Activated CD4-positive, alpha-beta T cell treated with anti-CD3 and anti-CD28 coated beads for 36 hours (primary cell): ENCODE measurements at regions not wholly inside any gene's neighbourhood (a gene's known extent, or its start where the extent isn't known, plus 50 kb on each side); places are given as distances from the start of the nearest gene placed in this dataset.

Source experiments
- ATAC-seq: fragments of 200-7000 bp; cut with Tn5 transposase; one replicate; pipeline ENCODE4 v1.10.0; 2021; ENCODE audit warnings: mild to moderate bottlenecking, moderate library complexity
- CTCF ChIA-PET: fragments of 350-600 bp; sonication (Branson Sonifier 250); formaldehyde crosslinking; loops from one replicate; lab custom pipeline; 2021; ENCODE audit warnings: antibody characterized with exemption; lab: Charles Lee
- POLR2A ChIA-PET: fragments of 350-600 bp; sonication (Branson Sonifier 250); formaldehyde crosslinking; loops from one replicate; lab custom pipeline; 2021; ENCODE audit warnings: antibody characterized with exemption, inconsistent platforms; lab: Charles Lee
- DNase-seq: peaks from one replicate; pipeline ENCODE4 v3.0.0-alpha.2; 2020
- H3K27ac Mint-ChIP-seq: one replicate; pipeline ENCODE4 v1.8.0; 2021; ENCODE audit warnings: mixed read lengths
- H3K27me3 Mint-ChIP-seq: one replicate; pipeline ENCODE4 v1.8.0; 2021; ENCODE audit warnings: mixed read lengths
- H3K36me3 Mint-ChIP-seq: one replicate; pipeline ENCODE4 v1.8.0; 2021; ENCODE audit warnings: low read depth, mixed read lengths
- H3K4me1 Mint-ChIP-seq: one replicate; pipeline ENCODE4 v1.8.0; 2021; ENCODE audit warnings: mixed read lengths
- H3K4me3 Mint-ChIP-seq: one replicate; pipeline ENCODE4 v1.8.0; 2021; ENCODE audit warnings: mild to moderate bottlenecking, moderate library complexity, mixed read lengths
- H3K9me3 Mint-ChIP-seq: one replicate; pipeline ENCODE4 v1.8.0; 2021; ENCODE audit warnings: low read depth, mixed read lengths
- intact Hi-C, 2 experiments: fragments of 100-400 bp; cut with DNase I in 1 of 2; cut with micrococcal nuclease in 1 of 2; formaldehyde crosslinking; loops; one replicate each; pipeline versions ENCODE4 v1.14.2 to v1.15.1; 2022 to 2024; cut with DNase I, micrococcal nuclease

- Mint-ChIP-seq H3K9me3 (no peaks in the 10 kb centered on the region), H3K4me1 (peaks cover 7% of the 10 kb centered on the region), H3K36me3 (no peaks in the 10 kb centered on the region), H3K4me3 (no peak overlapping the region), H3K27me3 (no peaks in the 10 kb centered on the region), H3K27ac (no peak overlapping the region)
- ATAC-seq (no peak), DNase-seq (no peak)
- CTCF ChIA-PET = interaction anchor here (0.5 kb wide), 1 partner anchor 90 kb away, joined by 3 read pairs; no protein-coding TSS in a partner anchor
- POLR2A ChIA-PET = no interaction called here
- intact Hi-C loops = no loop called here
Measured at GRCh38 chr20:23161244-23161891, 75.2 kb upstream of the CD93 start.

DNA sequence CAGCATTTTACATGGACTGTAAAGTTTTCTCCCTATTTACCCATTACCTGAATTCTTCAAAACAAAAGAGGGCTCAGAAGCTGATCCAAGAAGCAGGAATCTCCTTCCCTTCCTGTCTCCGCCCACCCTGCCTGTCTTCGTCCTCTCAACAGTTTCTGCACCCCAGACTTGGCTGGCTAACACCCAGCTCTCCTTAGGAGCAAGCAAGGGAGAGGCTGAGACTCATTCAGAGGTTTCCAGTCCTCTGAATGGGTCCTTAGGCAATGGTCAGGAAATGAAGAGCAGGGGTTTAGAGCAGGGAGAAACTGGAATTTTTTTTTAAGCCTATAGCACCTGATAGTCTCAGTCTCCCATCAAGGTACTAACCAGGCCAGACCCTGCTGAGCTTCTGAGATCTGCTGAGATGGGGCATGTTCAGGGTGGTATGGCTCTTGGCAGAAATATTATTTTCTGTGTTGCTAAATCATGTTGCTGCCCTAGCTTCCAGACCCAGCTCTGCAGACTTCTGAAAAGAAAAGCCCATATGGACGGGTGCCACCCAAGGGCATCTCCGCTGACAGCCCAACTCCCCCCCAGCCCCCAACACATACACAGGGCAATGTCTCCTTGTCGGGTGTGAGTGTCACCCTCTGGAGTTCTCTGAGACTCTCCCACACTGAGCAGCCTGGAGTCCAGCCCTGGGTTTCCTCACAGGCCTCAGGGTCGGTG lies 74.6 kb upstream of the CD93 start:
- ChIA-PET POLR2A (no interaction called here), CTCF (interaction anchor here (0.5 to 0.7 kb wide), 2 partner anchors 17 to 91 kb away, joined by 3 to 5 read pairs; no protein-coding TSS in a partner anchor)
- ATAC-seq (no peak), DNase-seq (no peak)
- Mint-ChIP-seq H3K9me3 (no peaks in the 10 kb centered on the region), H3K27ac (no peak overlapping the region), H3K4me1 (peaks cover 7% of the 10 kb centered on the region), H3K36me3 (no peaks in the 10 kb centered on the region), H3K27me3 (no peaks in the 10 kb centered on the region), H3K4me3 (no peak overlapping the region)
- intact Hi-C loops = no loop called here

DNA sequence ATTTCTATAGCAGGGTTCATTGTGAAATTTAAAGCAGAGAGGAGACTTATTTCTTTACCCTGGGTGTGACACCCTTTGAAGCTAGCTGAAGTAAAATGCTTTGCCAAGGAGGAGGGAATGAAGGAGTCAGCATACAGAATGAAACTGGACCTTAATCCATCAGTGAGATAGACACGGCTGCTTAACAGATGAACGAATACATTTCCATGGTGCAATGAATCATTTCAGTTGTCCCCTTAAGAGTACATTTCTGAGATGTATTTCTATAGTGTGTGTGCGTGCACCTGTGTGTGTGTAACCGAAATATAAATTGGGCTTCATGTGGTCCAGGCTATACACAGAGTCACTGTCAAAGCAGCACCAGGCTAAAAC lies 73.8 kb upstream of the CD93 start:
- ChIA-PET POLR2A (no interaction called here), CTCF (interaction anchor here (0.7 kb wide), 1 partner anchor 16 kb away, joined by 5 read pairs; no protein-coding TSS in a partner anchor)
- intact Hi-C loops = no loop called here
- no peak for DNase-seq
- Mint-ChIP-seq H3K4me1 (peaks cover 7% of the 10 kb centered on the region), H3K27me3 (no peaks in the 10 kb centered on the region), H3K9me3 (no peaks in the 10 kb centered on the region), H3K27ac (no peak overlapping the region), H3K4me3 (no peak overlapping the region), H3K36me3 (no peaks in the 10 kb centered on the region)
- peak; percentile 51 for ATAC-seq

- no peak overlapping the region for H3K4me3 Mint-ChIP-seq
- CTCF ChIA-PET = no interaction called here
- no peaks in the 10 kb centered on the region for H3K27me3 Mint-ChIP-seq
- no peaks in the 10 kb centered on the region for H3K36me3 Mint-ChIP-seq
- intact Hi-C loops = no loop called here
- DNase-seq (no peak), ATAC-seq (no peak)
- peaks cover 7% of the 10 kb centered on the region for H3K4me1 Mint-ChIP-seq
- H3K9me3 Mint-ChIP-seq = no peaks in the 10 kb centered on the region
- H3K27ac Mint-ChIP-seq = no peak overlapping the region
- POLR2A ChIA-PET = no interaction called here
Measured at GRCh38 chr20:23159256-23159946, 73.3 kb upstream of the CD93 start.

GRCh38 chr20:23157734-23158133 lies 71.6 kb upstream of the CD93 start:
- Mint-ChIP-seq H3K27ac (no peak overlapping the region), H3K9me3 (no peaks in the 10 kb centered on the region), H3K4me3 (no peak overlapping the region), H3K4me1 (peaks cover 7% of the 10 kb centered on the region), H3K36me3 (no peaks in the 10 kb centered on the region), H3K27me3 (no peaks in the 10 kb centered on the region)
- DNase-seq (no peak), ATAC-seq (no peak)
- ChIA-PET CTCF (interaction anchor here (0.5 kb wide), 1 partner anchor 106 kb away, joined by 3 read pairs; no protein-coding TSS in a partner anchor), POLR2A (no interaction called here)
- intact Hi-C loops = no loop called here

GRCh38 chr20:23156842-23157423 lies 70.8 kb upstream of the CD93 start:
- ATAC-seq (no peak), DNase-seq (no peak)
- peaks cover 10% of the 10 kb centered on the region for H3K4me1 Mint-ChIP-seq
- ChIA-PET POLR2A (no interaction called here), CTCF (interaction anchor here (0.6 kb wide), 1 partner anchor 945 kb away, joined by 3 read pairs; no protein-coding TSS in a partner anchor)
- no peaks in the 10 kb centered on the region for H3K9me3 Mint-ChIP-seq
- no peak overlapping the region for H3K27ac Mint-ChIP-seq
- intact Hi-C loops = no loop called here
- H3K4me3 Mint-ChIP-seq = no peak overlapping the region
- no peaks in the 10 kb centered on the region for H3K27me3 Mint-ChIP-seq
- no peaks in the 10 kb centered on the region for H3K36me3 Mint-ChIP-seq

GRCh38 chr20:23156170-23156841 lies 70.2 kb upstream of the CD93 start:
- POLR2A ChIA-PET = no interaction called here
- CTCF ChIA-PET = interaction anchor here (0.6 kb wide), 1 partner anchor 946 kb away, joined by 3 read pairs; no protein-coding TSS in a partner anchor
- H3K27ac Mint-ChIP-seq = no peak overlapping the region

GRCh38 chr20:23155141-23155590 lies 69.0 kb upstream of the CD93 start:
- no peak overlapping the region for H3K27ac Mint-ChIP-seq
- H3K36me3 Mint-ChIP-seq = no peaks in the 10 kb centered on the region
- DNase-seq = no peak
- ChIA-PET CTCF (no interaction called here), POLR2A (no interaction called here)
- no peaks in the 10 kb centered on the region for H3K27me3 Mint-ChIP-seq
- H3K9me3 Mint-ChIP-seq = no peaks in the 10 kb centered on the region
- no peak overlapping the region for H3K4me3 Mint-ChIP-seq
- no peak for ATAC-seq
- intact Hi-C loops = no loop called here
- H3K4me1 Mint-ChIP-seq = peaks cover 10% of the 10 kb centered on the region

More at GRCh38 chr20:23156170-23156841, 70.2 kb upstream of the CD93 start:
- no peaks in the 10 kb centered on the region for H3K36me3 Mint-ChIP-seq
- DNase-seq = no peak
- H3K27me3 Mint-ChIP-seq = no peaks in the 10 kb centered on the region
- no peak for ATAC-seq
- no peaks in the 10 kb centered on the region for H3K9me3 Mint-ChIP-seq
- intact Hi-C loops = no loop called here
- no peak overlapping the region for H3K4me3 Mint-ChIP-seq
- peaks cover 10% of the 10 kb centered on the region for H3K4me1 Mint-ChIP-seq

DNA sequence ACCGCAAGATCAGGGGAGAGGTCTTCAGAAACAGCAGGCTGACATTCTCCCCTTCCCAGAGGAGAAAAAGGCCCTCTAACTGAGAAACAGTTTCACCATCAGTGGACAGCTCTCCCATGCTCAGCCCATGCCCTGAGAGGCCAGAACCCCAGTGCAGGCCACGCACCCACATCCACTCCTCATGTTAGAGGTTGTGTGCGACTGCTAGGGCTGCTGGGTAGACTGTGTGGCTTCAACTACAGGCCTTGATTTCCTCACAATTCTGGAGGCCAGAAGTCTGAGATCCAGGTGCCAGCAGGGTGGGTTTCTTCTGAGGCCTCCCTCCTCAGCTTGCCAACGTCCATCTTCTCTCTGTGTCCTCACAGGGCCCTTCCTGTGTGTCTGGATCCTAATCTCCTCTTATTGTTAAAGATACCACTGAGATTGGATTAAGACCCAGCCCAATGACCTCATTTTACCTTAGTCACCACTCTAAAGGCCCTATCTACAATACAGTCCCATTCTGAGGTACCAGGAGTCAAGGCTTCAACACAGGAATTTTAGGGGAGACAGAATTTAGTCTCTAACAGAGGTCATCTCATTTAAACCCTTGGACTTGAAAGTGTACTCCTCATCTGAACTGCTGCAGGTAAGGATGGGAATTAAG lies 67.7 kb upstream of the CD93 start:
- Mint-ChIP-seq H3K4me1 (peaks cover 5% of the 10 kb centered on the region), H3K27me3 (no peaks in the 10 kb centered on the region), H3K36me3 (no peaks in the 10 kb centered on the region), H3K27ac (no peak overlapping the region), H3K9me3 (no peaks in the 10 kb centered on the region), H3K4me3 (no peak overlapping the region)
- POLR2A ChIA-PET = no interaction called here
- ATAC-seq = no peak
- intact Hi-C loops = no loop called here
- no peak for DNase-seq
- CTCF ChIA-PET = no interaction called here

DNA sequence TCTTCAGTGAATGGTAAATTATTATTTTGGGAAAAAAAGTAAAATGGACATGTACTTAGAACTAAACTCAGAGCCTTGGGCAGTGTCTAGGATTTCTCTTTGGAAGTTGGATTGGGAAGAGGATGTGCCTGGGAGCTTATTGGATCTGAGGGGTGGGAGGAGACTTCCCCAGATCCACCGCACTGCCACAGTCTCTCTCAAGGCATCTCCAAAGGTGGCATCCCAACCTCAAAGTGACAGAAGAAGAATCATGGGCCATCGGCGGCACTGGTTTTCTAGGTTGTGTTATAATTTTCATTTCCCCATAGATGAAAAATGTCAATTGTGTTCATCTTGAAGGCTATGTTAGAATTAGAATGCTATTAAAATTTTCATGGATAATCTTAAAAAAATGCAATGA lies 66.8 kb upstream of the CD93 start:
- DNase-seq (no peak), ATAC-seq (no peak)
- no peak overlapping the region for H3K27ac Mint-ChIP-seq
- no peaks in the 10 kb centered on the region for H3K27me3 Mint-ChIP-seq
- ChIA-PET CTCF (interaction anchor here (0.6 kb wide), 1 partner anchor 271 kb away, joined by 3 read pairs; no protein-coding TSS in a partner anchor), POLR2A (no interaction called here)
- H3K36me3 Mint-ChIP-seq = no peaks in the 10 kb centered on the region
- H3K4me1 Mint-ChIP-seq = peaks cover 13% of the 10 kb centered on the region
- H3K9me3 Mint-ChIP-seq = no peaks in the 10 kb centered on the region
- no peak overlapping the region for H3K4me3 Mint-ChIP-seq
- intact Hi-C loops = no loop called here
